ENCODE measurements at regions not wholly inside any gene's neighbourhood (a gene's known extent, or its start where the extent isn't known, plus 50 kb on each side); places are given as distances from the start of the nearest gene placed in this dataset.

GRCh38 chr15:80308002-80308401, 56.0 kb upstream of the CTXND1 start:
- DNase-seq (ENCODE audit: low read depth), result no peak
- H3K4me3 ChIP-seq (ENCODE audit: low read depth, low read length), result no peak overlapping the region
- in situ Hi-C loops (cut with HindIII; ENCODE audit: low sequenced_read_pairs), result no loop called here
- no peak for TF ChIP-seq CTCF (IDR thresholded peaks at IDR 0.05; ENCODE audit: low read depth, low read length, missing control alignments)

- DNase-seq (ENCODE audit: low read depth), result no peak
- in situ Hi-C loops (cut with HindIII; ENCODE audit: low sequenced_read_pairs), result no loop called here
- TF ChIP-seq CTCF (IDR thresholded peaks at IDR 0.05; ENCODE audit: low read depth, low read length, missing control alignments), result peak; percentile 65
- no peak overlapping the region for H3K4me3 ChIP-seq (ENCODE audit: low read depth, low read length)
Observed at GRCh38 chr15:80309769-80310384, 57.9 kb upstream of the CTXND1 start.

- in situ Hi-C loops (cut with HindIII; ENCODE audit: low sequenced_read_pairs), result no loop called here
- DNase-seq (ENCODE audit: low read depth), result no peak
- no peak for TF ChIP-seq CTCF (IDR thresholded peaks at IDR 0.05; ENCODE audit: low read depth, low read length, missing control alignments)
- H3K4me3 ChIP-seq (ENCODE audit: low read depth, low read length), result no peak overlapping the region
Observed at GRCh38 chr15:80310776-80311175, 58.8 kb upstream of the CTXND1 start.

GRCh38 chr15:80315289-80315987, 63.4 kb upstream of the CTXND1 start:
- DNase-seq (ENCODE audit: low read depth), result no peak
- in situ Hi-C loops (cut with HindIII; ENCODE audit: low sequenced_read_pairs), result no loop called here
- TF ChIP-seq CTCF (IDR thresholded peaks at IDR 0.05; ENCODE audit: low read depth, low read length, missing control alignments), result no peak
- H3K4me3 ChIP-seq (ENCODE audit: low read depth, low read length), result no peak overlapping the region

- DNase-seq (ENCODE audit: low read depth), result peak; percentile 18
- no peak overlapping the region for H3K4me3 ChIP-seq (ENCODE audit: low read depth, low read length)
- no peak for TF ChIP-seq CTCF (IDR thresholded peaks at IDR 0.05; ENCODE audit: low read depth, low read length, missing control alignments)
- in situ Hi-C loops (cut with HindIII; ENCODE audit: low sequenced_read_pairs), result no loop called here
Observed at GRCh38 chr15:80317389-80318182, 65.6 kb upstream of the CTXND1 start.

- in situ Hi-C loops (cut with HindIII; ENCODE audit: low sequenced_read_pairs), result no loop called here
- no peak overlapping the region for H3K4me3 ChIP-seq (ENCODE audit: low read depth, low read length)
- DNase-seq (ENCODE audit: low read depth), result no peak
- no peak for TF ChIP-seq CTCF (IDR thresholded peaks at IDR 0.05; ENCODE audit: low read depth, low read length, missing control alignments)
Observed at GRCh38 chr15:80321853-80322252, 69.8 kb upstream of the CTXND1 start.

All from astrocyte of the cerebellum (primary cell).